GM19099 (cell line): ENCODE measurements at regions not wholly inside any gene's neighbourhood (a gene's known extent, or its start where the extent isn't known, plus 50 kb on each side); places are given as distances from the start of the nearest gene placed in this dataset.

ENCODE experiments used
- POLR2A ChIP-seq: IDR thresholded peaks from 3 replicates; pipeline ENCODE4 v1.6.1; 2011; ENCODE audit warnings: low read depth; ENCODE audit not compliant: insufficient read length; ENCODE audit errors: extremely low read depth

- TF ChIP-seq POLR2A, result no peak
These were observed 371.2 kb downstream of the PREX1 start for GRCh38 chr20:48456366-48457192.

- TF ChIP-seq POLR2A, result no peak
These were observed 372.0 kb downstream of the PREX1 start for GRCh38 chr20:48455651-48456365.

DNA sequence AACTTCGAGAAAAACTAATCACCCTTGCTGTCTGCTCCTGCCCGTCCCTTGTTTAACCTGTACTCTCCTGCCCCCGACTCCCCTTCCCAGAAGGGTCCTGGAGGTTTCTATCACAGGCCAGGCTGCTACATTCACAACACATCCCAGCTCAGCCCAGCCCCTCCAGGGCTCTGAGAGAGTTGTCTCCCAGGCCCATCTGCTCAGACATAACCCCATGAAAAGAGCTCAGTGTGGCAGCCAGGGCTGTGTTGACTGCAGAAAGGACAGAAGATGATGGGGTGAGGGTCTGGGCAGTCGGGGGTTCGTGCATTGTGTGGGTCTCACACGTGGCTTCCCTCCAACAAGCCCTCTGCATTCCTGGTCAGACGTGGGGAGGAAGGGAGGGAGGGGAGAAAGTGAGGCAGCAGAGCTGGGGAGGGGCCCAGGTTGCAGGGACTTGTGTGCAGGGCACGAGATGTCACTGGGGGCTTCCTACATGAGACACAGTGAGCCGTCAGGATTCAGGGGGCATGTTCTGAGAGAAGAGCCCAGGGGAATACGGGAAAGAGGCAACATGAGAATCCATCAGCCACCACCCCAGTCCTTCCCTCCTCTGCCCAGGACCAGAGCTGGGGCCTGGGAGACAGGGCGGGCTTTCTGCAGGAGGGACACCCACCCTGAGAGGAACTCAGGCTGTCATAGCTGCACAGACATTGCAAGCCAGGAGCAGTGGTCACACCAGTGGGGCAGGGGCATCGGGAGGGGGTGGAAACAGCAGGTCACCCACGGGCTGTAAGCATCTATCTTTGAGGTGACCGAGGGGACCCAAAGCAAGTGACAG lies 372.9 kb downstream of the PREX1 start:
- no peak for TF ChIP-seq POLR2A

GRCh38 chr20:48453477-48454093 lies 374.2 kb downstream of the PREX1 start:
- no peak for TF ChIP-seq POLR2A

DNA sequence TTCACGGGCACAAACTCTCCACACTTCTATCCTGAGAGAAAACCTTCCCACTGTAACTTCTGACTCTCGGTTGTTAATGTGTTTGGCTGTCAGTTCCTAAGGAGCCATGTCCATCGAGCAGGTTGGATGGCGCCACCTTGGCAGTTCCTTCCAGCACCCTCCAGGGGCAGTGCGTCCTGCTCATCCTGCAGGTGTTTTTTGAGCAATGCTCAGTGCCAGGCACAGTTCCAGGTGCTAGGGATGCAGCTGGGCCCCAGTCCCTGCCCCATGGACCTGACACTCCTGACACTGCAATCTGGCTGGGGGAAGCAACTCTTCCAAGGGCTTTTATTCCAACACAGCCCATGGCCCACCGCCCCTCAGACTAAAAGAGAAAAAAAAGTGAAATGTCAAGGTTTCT lies 376.4 kb downstream of the PREX1 start:
- no peak for TF ChIP-seq POLR2A

GRCh38 chr20:48448666-48449600 lies 378.9 kb downstream of the PREX1 start:
- no peak for TF ChIP-seq POLR2A

- no peak for TF ChIP-seq POLR2A
These were observed 380.3 kb downstream of the PREX1 start for GRCh38 chr20:48447456-48447855.

GRCh38 chr20:48445827-48446226 lies 382.0 kb downstream of the PREX1 start:
- no peak for TF ChIP-seq POLR2A

GRCh38 chr20:48444249-48444648 lies 383.6 kb downstream of the PREX1 start:
- TF ChIP-seq POLR2A, result no peak

GRCh38 chr20:48440916-48441315 lies 386.9 kb downstream of the PREX1 start:
- TF ChIP-seq POLR2A, result no peak

DNA sequence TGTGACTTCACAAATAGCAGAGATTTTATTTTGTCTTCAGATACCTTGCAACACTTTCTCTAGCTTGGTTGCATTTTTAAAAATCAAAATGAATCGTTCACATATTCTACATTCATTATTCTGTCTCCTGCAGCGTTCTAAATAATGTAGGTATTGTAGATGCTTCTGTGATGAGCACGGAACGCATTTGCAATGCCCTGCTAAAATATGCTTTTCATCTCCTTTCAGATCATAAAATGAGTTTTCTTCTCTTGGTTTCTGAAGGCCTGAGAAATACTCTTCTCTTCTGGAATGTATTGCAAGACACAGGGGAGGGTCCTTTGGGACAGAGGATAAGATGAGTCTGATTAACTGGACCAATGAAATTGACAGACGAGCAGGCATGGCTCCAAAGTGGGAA lies 390.7 kb downstream of the PREX1 start:
- TF ChIP-seq POLR2A, result no peak

GRCh38 chr20:48433178-48433577 lies 394.6 kb downstream of the PREX1 start:
- no peak for TF ChIP-seq POLR2A

- no peak for TF ChIP-seq POLR2A
These were observed 395.3 kb downstream of the PREX1 start for GRCh38 chr20:48432494-48432832.
